K562 (cell line): ENCODE measurements at regions not wholly inside any gene's neighbourhood (a gene's known extent, or its start where the extent isn't known, plus 50 kb on each side); places are given as distances from the start of the nearest gene placed in this dataset.
A peak's percentile ranks its signal among the peaks of the same experiment; 100 is the strongest.

Source experiments
- ATAC-seq: fragments of 200-7000 bp; cut with Tn5 transposase; 3 replicates; pipeline ENCODE4 v1.9.1; 2020; ENCODE audit warnings: moderate library complexity
- BruUV-seq: library from RNA; stranded (reverse); fragments of 400-500 nt; replicated peaks from 2 replicates; lab custom pipeline; 2021; lab: Mats Ljungman, UMichigan
- CTCF ChIA-PET: fragments of 300-600 bp; formaldehyde crosslinking; extraction: SDS; loops from one replicate; lab custom pipeline; 2021; ENCODE audit warnings: low intra/inter-chr PET ratio; lab: Yijun Ruan, JAX
- POLR2A ChIA-PET: fragments of 300-600, 350-650 bp; sonication (Branson Sonifier 250); formaldehyde crosslinking; extraction: SDS; loops from one replicate; lab custom pipeline; 2021; ENCODE audit warnings: antibody characterized with exemption, inconsistent platforms; lab: Yijun Ruan, JAX
- DNase-seq, 4 experiments: peaks; one replicate each; pipeline versions ENCODE4 v3.0.0 to v3.0.0-alpha.2; 2011 to 2018; ENCODE audit warnings: low spot score in 3 of 4, mixed read lengths in 3 of 4; ENCODE audit errors: extremely low read depth in 1 of 4
- FAIRE-seq: peaks from 2 replicates; lab custom pipeline; 2011; peaks lifted over from hg19 to GRCh38; lab: Jason Lieb, UNC
- H2AFZ ChIP-seq: 2 replicates; pipeline ENCODE4 v1.6.0; 2011; ENCODE audit warnings: low read depth, low read length, control low read depth, inconsistent platforms
- H3K27ac ChIP-seq: fragments of 200-600 bp; 3 replicates; pipeline ENCODE4 v1.8.0; 2011; ENCODE audit warnings: low read depth, mild to moderate bottlenecking, control low read depth, inconsistent platforms, low read length, moderate library complexity, mixed read lengths; ENCODE audit errors: extremely low read depth
- H3K27me3 ChIP-seq, 2 experiments: fragments of 300-600 bp in 1 of 2; 2 replicates in 1 of 2; 3 replicates in 1 of 2; pipeline versions ENCODE4 v1.6.0 to v1.8.0; 2011; ENCODE audit warnings: inconsistent platforms in 2 of 2, low read length in 2 of 2, mild to moderate bottlenecking in 1 of 2, mixed read lengths in 1 of 2, moderate library complexity in 1 of 2; ENCODE audit not compliant: control insufficient read depth in 2 of 2, insufficient read depth in 2 of 2
- H3K36me3 ChIP-seq: fragments of 300-600 bp; 3 replicates; pipeline ENCODE4 v1.8.0; 2011; ENCODE audit warnings: mild to moderate bottlenecking, low read length, inconsistent platforms; ENCODE audit not compliant: control insufficient read depth, insufficient read depth
- H3K4me1 ChIP-seq, 2 experiments: fragments of 200-600 bp in 1 of 2; replicated peaks in 1 of 2; 2 replicates in 1 of 2; 3 replicates in 1 of 2; pipeline versions ENCODE4 v1.5.1 to v1.8.0; 2011; ENCODE audit warnings: inconsistent platforms in 2 of 2, low read length in 2 of 2, mild to moderate bottlenecking in 1 of 2, mixed read lengths in 1 of 2, moderate library complexity in 1 of 2; ENCODE audit not compliant: control insufficient read depth in 2 of 2, insufficient read depth in 2 of 2
- H3K4me2 ChIP-seq: 2 replicates; pipeline ENCODE4 v1.6.1; 2011; ENCODE audit warnings: low read length, control low read depth, inconsistent platforms, mixed read lengths; ENCODE audit not compliant: insufficient read depth
- H3K4me3 ChIP-seq: fragments of 200-600 bp; sonication (generic), shearing (Covaris generic); 2 replicates; pipeline ENCODE4 v1.5.1; 2016; ENCODE audit warnings: control low read depth, inconsistent platforms
- H3K79me2 ChIP-seq: fragments of 200-600 bp; 3 replicates; pipeline ENCODE4 v1.8.0; 2011; ENCODE audit warnings: low read length, inconsistent platforms; ENCODE audit not compliant: control insufficient read depth, insufficient read depth
- H3K9ac ChIP-seq, 2 experiments: 2 replicates each; pipeline versions ENCODE4 v1.6.0 to v1.6.1; 2011; ENCODE audit warnings: low read depth in 2 of 2, low read length in 2 of 2, control low read depth in 1 of 2, inconsistent platforms in 1 of 2, mild to moderate bottlenecking in 1 of 2, mixed read lengths in 1 of 2; ENCODE audit not compliant: insufficient read depth in 1 of 2
- H3K9me1 ChIP-seq: one replicate; pipeline ENCODE4 v1.6.0; 2011; ENCODE audit warnings: inconsistent platforms, mild to moderate bottlenecking, low read length, moderate library complexity; ENCODE audit not compliant: control insufficient read depth, insufficient read depth
- H3K9me3 ChIP-seq: replicated peaks from 2 replicates; pipeline ENCODE4 v1.5.1; 2011; ENCODE audit warnings: low read depth, low read length, inconsistent platforms; ENCODE audit not compliant: control insufficient read depth, insufficient read depth
- H4K20me1 ChIP-seq: replicated peaks from 2 replicates; pipeline ENCODE4 v1.6.1; 2011; ENCODE audit warnings: low read length, inconsistent platforms, mixed read lengths; ENCODE audit not compliant: control insufficient read depth, insufficient read depth
- COPS2 ChIP-seq: fragments of 450-650 bp; conservative IDR thresholded peaks from 2 replicates; pipeline ENCODE4 v1.6.1; 2016; ENCODE audit warnings: mild to moderate bottlenecking, moderate library complexity
- DACH1 ChIP-seq: fragments of 450-650 bp; IDR thresholded peaks from 2 replicates; pipeline ENCODE4 v1.6.1; 2018; ENCODE audit not compliant: partially characterized antibody
- HMGN3 ChIP-seq: IDR thresholded peaks from 2 replicates; pipeline ENCODE4 v1.6.1; 2011; ENCODE audit warnings: borderline replicate concordance, low read depth, mild to moderate bottlenecking, mixed read lengths, low read length; ENCODE audit not compliant: insufficient read length; ENCODE audit errors: extremely low read depth
- MECOM ChIP-seq: fragments of 250-450 bp; sonication (Bioruptor Pico); IDR thresholded peaks from 2 replicates; pipeline ENCODE4 v1.8.0; 2022; ENCODE audit warnings: inconsistent platforms
- SAP30 ChIP-seq: fragments of 200-600 bp; sonication (generic); IDR thresholded peaks from 2 replicates; pipeline ENCODE4 v1.6.1; 2012; ENCODE audit warnings: borderline replicate concordance, low read depth, mild to moderate bottlenecking, moderate library complexity, low read length, control low read depth, inconsistent platforms; ENCODE audit not compliant: insufficient read depth, poor library complexity, severe bottlenecking
- WGBS: fragments of 100-300 bp; shearing (Covaris generic); methylation state at CpG from one replicate; pipeline ENCODE4 v1.1.6; 2016; ENCODE audit warnings: low coverage, mixed read lengths; ENCODE audit not compliant: insufficient coverage; ENCODE audit errors: missing lambda C conversion rate; 5-methylcytosine and 5-hydroxymethylcytosine counted together
- in situ Hi-C: fragments of 300-500 bp; cut with MboI; formaldehyde crosslinking; loops from 4 replicates; pipeline ENCODE4 v1.15.0; 2018; ENCODE audit warnings: inconsistent platforms, mixed read lengths
- intact Hi-C: fragments of 100-400 bp; cut with micrococcal nuclease; formaldehyde crosslinking; loops from 2 replicates; pipeline ENCODE4 v1.14.2; 2022
- TF ChIP-seq, protein P1 (sequence below): fragments of 450-650 bp; IDR thresholded peaks from 2 replicates; pipeline ENCODE4 v1.6.1; 2014; ENCODE audit warnings: low read depth, mild to moderate bottlenecking, moderate library complexity, borderline replicate concordance
- TF ChIP-seq, protein P2 (sequence below), 2 experiments: fragments of 450-650 bp in 1 of 2; sonication (generic) in 1 of 2; formaldehyde crosslinking; conservative IDR thresholded peaks; 2 replicates each; pipeline versions ENCODE4 v1.4.0 to v1.8.1; 2020 to 2022; ENCODE audit warnings: mild to moderate bottlenecking in 1 of 2, missing genetic modification reagents in 1 of 2

- DNase-seq: no peak
- no peak overlapping the region for H3K4me2 ChIP-seq
- CTCF ChIA-PET: no interaction called here
- H3K4me3 ChIP-seq: no peak overlapping the region
- no peaks in the 10 kb centered on the region for H3K9me1 ChIP-seq
- no TSS peak for BruUV-seq
- no peak for FAIRE-seq
- no peak overlapping the region for H3K9ac ChIP-seq
- no peaks in the 10 kb centered on the region for H3K4me1 ChIP-seq
- in situ Hi-C loops: no loop called here
- no peak overlapping the region for H2AFZ ChIP-seq
- TF ChIP-seq, protein P1, sequence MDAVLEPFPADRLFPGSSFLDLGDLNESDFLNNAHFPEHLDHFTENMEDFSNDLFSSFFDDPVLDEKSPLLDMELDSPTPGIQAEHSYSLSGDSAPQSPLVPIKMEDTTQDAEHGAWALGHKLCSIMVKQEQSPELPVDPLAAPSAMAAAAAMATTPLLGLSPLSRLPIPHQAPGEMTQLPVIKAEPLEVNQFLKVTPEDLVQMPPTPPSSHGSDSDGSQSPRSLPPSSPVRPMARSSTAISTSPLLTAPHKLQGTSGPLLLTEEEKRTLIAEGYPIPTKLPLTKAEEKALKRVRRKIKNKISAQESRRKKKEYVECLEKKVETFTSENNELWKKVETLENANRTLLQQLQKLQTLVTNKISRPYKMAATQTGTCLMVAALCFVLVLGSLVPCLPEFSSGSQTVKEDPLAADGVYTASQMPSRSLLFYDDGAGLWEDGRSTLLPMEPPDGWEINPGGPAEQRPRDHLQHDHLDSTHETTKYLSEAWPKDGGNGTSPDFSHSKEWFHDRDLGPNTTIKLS: no peak
- TF ChIP-seq, protein P2, sequence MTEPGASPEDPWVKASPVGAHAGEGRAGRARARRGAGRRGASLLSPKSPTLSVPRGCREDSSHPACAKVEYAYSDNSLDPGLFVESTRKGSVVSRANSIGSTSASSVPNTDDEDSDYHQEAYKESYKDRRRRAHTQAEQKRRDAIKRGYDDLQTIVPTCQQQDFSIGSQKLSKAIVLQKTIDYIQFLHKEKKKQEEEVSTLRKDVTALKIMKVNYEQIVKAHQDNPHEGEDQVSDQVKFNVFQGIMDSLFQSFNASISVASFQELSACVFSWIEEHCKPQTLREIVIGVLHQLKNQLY (CRISPR knock-in tag; conservative IDR thresholded peaks at IDR 0.05): no peak
- TF ChIP-seq DACH1 (peak; percentile 17), MECOM (CRISPR knock-in tag) (no peak), COPS2 (no peak), HMGN3 (no peak), SAP30 (no peak)
- TF ChIP-seq, all 486 proteins: peak for 1
- H3K36me3 ChIP-seq: no peaks in the 10 kb centered on the region
- H4K20me1 ChIP-seq: no peaks in the 10 kb centered on the region
- intact Hi-C loops: no loop called here
- H3K9me3 ChIP-seq: no peaks in the 10 kb centered on the region
- no peaks in the 10 kb centered on the region for H3K79me2 ChIP-seq
- ATAC-seq: no peak
- no peaks in the 10 kb centered on the region for H3K27me3 ChIP-seq
- whole genome bisulfite sequencing: 4% methylated on average over 3 of the region's 3 CpGs
- H3K27ac ChIP-seq: no peak overlapping the region
- POLR2A ChIA-PET: no interaction called here
These were observed 1717.1 kb downstream of the EFNA5 start for GRCh38 chr5:105953616-105954015.
